ENCODE measurements at regions not wholly inside any gene's neighbourhood (a gene's known extent, or its start where the extent isn't known, plus 50 kb on each side); places are given as distances from the start of the nearest gene placed in this dataset.
"Not testable (repeated sequence)": the region's sequence is repeated elsewhere in the genome, so short reads cannot be mapped to it uniquely, and the experiment has no call there.

DNA sequence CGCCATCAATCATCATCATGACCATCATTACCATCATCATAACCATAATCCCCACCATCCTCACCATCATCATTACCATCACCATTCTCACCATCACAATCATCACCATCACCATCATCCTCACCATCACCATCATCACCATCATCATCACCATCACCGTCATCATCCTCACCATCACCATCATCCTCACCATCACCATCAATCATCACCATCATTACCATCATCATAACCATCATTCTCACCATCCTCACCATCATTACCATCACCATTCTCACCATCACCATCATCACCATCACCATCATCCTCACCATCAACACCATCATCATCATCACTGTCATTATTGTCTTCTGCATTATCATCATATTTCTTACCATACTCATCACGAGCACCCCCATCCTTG is 245.5 kb downstream of the ADGRD1 start (continued):
- TF ChIP-seq SAFB2 (IDR thresholded peaks at IDR 0.05; ENCODE audit: borderline replicate concordance, low read depth, low read length, severe bottlenecking) = no peak

DNA sequence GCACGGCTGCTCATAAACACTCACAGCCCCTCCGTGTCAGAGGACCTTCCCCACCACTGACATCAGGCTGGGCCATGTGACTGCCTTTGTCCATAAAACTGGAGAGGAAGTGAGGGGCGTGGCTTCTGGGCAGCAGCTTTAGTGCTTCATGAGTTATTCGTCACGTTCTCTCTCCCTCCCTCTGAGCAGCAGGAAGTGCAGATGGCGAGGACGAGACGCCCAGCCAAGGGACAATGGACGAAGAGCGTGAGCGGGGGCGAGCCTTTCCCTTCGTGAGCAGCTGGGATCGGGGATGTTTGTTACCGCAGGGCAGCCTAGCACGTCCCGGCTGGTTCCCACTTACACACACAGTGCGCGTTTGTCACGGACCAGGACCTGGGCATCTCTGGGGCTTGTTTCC is 248.2 kb downstream of the ADGRD1 start:
- H3K79me2 ChIP-seq (ENCODE audit: control insufficient read depth, insufficient read depth, low read length); H3K27ac ChIP-seq (ENCODE audit: extremely low read depth, low read depth, low read length); CTCF ChIA-PET (ENCODE audit: low intra/inter-chr PET ratio); H3K4me1 ChIP-seq (replicated peaks in 1 of 2; ENCODE audit: control insufficient read depth in 2 of 2, insufficient read depth in 2 of 2, low read length in 2 of 2); H3K9me1 ChIP-seq (ENCODE audit: control insufficient read depth, insufficient read depth, low read length); H3K36me3 ChIP-seq (ENCODE audit: control insufficient read depth, insufficient read depth, low read length); intact Hi-C loops (cut with micrococcal nuclease); H2AFZ ChIP-seq (ENCODE audit: low read depth, low read length); DNase-seq (ENCODE audit: extremely low read depth in 1 of 4, low spot score in 3 of 4); H3K4me2 ChIP-seq (ENCODE audit: insufficient read depth, low read length); H3K4me3 ChIP-seq; H3K9me3 ChIP-seq (replicated peaks; ENCODE audit: control insufficient read depth, insufficient read depth, low read depth, low read length); H4K20me1 ChIP-seq (replicated peaks; ENCODE audit: control insufficient read depth, insufficient read depth, low read length); BruUV-seq (replicated peaks); H3K9ac ChIP-seq (ENCODE audit: insufficient read depth in 1 of 2, low read depth in 2 of 2, low read length in 2 of 2); POLR2A ChIA-PET: not testable (repeated sequence)
- no CpG with 5 or more reads among the region's 20 CpGs for WGBS (ENCODE audit: insufficient coverage, low coverage, missing lambda C conversion rate)
- peak; percentile 54 for FAIRE-seq
- ATAC-seq = peak; percentile 60
- H3K27me3 ChIP-seq (ENCODE audit: control insufficient read depth in 2 of 2, insufficient read depth in 2 of 2, low read length in 2 of 2) = peaks cover 16 to 31% of the 10 kb centered on the region in 2 experiments; a peak in 4 of 5 replicates
- in situ Hi-C loops (cut with MboI) = loop anchor here (5.0 kb wide), 1 partner anchor 270 kb away; no protein-coding TSS in a partner anchor

DNA sequence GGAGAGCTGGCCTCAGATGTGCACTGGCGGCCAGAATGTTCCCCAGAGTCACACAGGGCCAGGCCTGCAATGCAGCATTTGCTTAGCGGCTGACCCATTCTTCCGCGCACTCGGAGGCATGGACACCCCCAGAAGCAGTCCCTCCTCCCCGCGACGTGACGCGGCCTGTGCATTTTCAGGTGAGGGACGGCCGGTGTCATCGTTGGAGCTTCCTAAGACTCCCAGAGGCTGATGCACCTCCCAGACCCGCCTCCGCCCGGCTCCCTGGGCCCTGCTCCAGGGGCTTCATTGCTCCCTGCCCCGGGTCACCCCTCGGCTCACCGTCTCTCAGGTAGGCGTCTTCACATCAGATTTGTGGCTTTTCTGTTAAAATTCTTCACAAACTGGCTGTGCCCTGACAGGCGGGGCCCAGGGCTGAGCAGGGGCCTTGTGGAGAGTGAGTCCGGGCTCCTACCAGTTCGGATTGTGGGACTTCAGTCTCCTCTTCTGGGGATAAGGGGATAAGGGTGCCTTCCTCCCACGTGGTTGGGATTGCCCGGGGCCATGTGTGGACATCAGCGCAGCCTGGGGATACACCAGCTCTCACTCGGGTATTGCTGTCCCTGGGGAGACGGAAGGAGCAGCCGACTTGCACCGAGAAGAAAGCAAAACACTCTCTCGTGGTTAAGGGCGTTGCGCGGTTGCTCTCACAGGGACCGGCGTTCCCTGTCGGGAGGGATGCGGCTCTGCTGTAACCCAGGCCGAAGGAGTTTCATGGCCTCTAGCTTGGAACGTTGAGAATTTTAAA is 249.1 kb downstream of the ADGRD1 start:
- CTCF ChIA-PET (ENCODE audit: low intra/inter-chr PET ratio) = no interaction called here
- Histone ChIP-seq H3K27me3 (ENCODE audit: control insufficient read depth in 2 of 2, insufficient read depth in 2 of 2, low read length in 2 of 2) (peaks cover 16 to 26% of the 10 kb centered on the region in 2 experiments; a peak in 4 of 5 replicates), H2AFZ (ENCODE audit: low read depth, low read length) (no peak overlapping the region), H3K79me2 (ENCODE audit: control insufficient read depth, insufficient read depth, low read length) (no peaks in the 10 kb centered on the region), H3K9me3 (replicated peaks; ENCODE audit: control insufficient read depth, insufficient read depth, low read depth, low read length) (no peaks in the 10 kb centered on the region; the same call in 1 of the 2 replicates), H4K20me1 (replicated peaks; ENCODE audit: control insufficient read depth, insufficient read depth, low read length) (no peaks in the 10 kb centered on the region), H3K27ac (ENCODE audit: extremely low read depth, low read depth, low read length) (no peak overlapping the region), H3K9ac (ENCODE audit: insufficient read depth in 1 of 2, low read depth in 2 of 2, low read length in 2 of 2) (no peak overlapping the region), H3K36me3 (ENCODE audit: control insufficient read depth, insufficient read depth, low read length) (no peaks in the 10 kb centered on the region), H3K4me2 (ENCODE audit: insufficient read depth, low read length) (no peak overlapping the region), H3K4me1 (replicated peaks in 1 of 2; ENCODE audit: control insufficient read depth in 2 of 2, insufficient read depth in 2 of 2, low read length in 2 of 2) (peaks cover 0 to 7% of the 10 kb centered on the region in 2 experiments; a peak in 1 of 5 replicates), H3K9me1 (ENCODE audit: control insufficient read depth, insufficient read depth, low read length) (no peaks in the 10 kb centered on the region), H3K4me3 (no peak overlapping the region)
- in situ Hi-C loops (cut with MboI) (loop anchor here (5.0 kb wide), 1 partner anchor 270 kb away; no protein-coding TSS in a partner anchor), intact Hi-C loops (cut with micrococcal nuclease) (no loop called here)
- POLR2A ChIA-PET = interaction anchor here (0.7 to 1.0 kb wide), 2 partner anchors 8 to 390 kb away, joined by 3 read pairs; no protein-coding TSS in a partner anchor
- DNase-seq (ENCODE audit: extremely low read depth in 1 of 4, low spot score in 3 of 4) = peak in 1 of 4 experiments; percentile 6
- no TSS peak for BruUV-seq (replicated peaks)
- FAIRE-seq = no peak
- 52% methylated on average over 37 of the region's 40 CpGs for WGBS (ENCODE audit: insufficient coverage, low coverage, missing lambda C conversion rate)
- ATAC-seq = no peak
- TF ChIP-seq ATF6 (CRISPR knock-in tag; IDR thresholded peaks at IDR 0.05) (no peak), BMI1 (IDR thresholded peaks at IDR 0.05; ENCODE audit: low read length) (no peak), POLR2AphosphoS5 (IDR thresholded peaks at IDR 0.05; ENCODE audit: control insufficient read depth, insufficient read depth, low read depth, low read length) (no peak), ATF7 (IDR thresholded peaks at IDR 0.05) (no peak), NKRF (IDR thresholded peaks at IDR 0.05; ENCODE audit: borderline replicate concordance) (no peak)
